Neuron (in vitro differentiated cells): ENCODE measurements at regions not wholly inside any gene's neighbourhood (a gene's known extent, or its start where the extent isn't known, plus 50 kb on each side); places are given as distances from the start of the nearest gene placed in this dataset.

Experiments
- H2AFZ ChIP-seq: one replicate; pipeline ENCODE4 v1.6.1; 2013; ENCODE audit warnings: low read depth, mild to moderate bottlenecking, inconsistent platforms, low read length, moderate library complexity
- H3K27me3 ChIP-seq: one replicate; pipeline ENCODE4 v1.6.1; 2013; ENCODE audit warnings: low read length; ENCODE audit not compliant: insufficient read depth
- H3K36me3 ChIP-seq: one replicate; pipeline ENCODE4 v1.6.1; 2013; ENCODE audit warnings: low read length; ENCODE audit not compliant: insufficient read depth
- H3K4me1 ChIP-seq: one replicate; pipeline ENCODE4 v1.6.1; 2013; ENCODE audit warnings: low read length; ENCODE audit not compliant: insufficient read depth
- H3K4me3 ChIP-seq: 2 replicates; pipeline ENCODE4 v1.5.1; 2013; ENCODE audit warnings: mild to moderate bottlenecking, low read length, moderate library complexity
- H3K9me3 ChIP-seq: one replicate; pipeline ENCODE4 v1.6.1; 2013; ENCODE audit warnings: low read length

DNA sequence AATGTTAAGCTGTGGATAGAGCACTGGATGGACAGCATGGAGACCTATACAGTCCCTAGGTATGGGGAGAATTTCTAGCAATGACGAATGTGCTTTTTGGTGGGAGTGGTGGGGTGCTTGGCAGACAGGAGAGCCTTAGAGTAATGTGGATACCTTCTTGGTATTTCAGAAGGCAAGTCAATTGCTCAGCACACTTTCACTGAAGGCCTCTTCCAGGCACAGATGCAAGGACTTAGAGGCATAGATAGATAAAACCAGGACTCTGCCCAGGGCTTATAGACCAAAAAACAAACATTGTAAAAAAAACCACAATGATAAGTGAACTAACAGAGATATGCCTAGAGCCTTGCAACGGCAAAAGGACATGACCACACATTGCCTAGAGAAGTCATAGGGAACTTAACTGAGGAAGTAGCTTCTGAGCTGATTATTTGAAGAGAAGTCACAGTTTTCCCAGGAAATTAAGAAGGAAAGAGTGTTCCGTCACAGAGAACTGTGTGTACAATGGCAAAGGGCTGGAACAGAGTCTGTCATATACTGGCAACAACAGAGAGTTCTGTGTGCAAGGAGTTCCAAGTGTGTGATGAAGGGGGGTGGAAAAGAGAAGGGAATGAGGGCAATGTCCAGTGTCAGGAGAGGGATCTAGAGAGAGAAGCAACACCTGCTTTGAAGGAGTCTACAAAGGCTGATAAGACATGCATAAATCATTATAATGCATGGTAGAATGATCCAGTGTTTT, 65.9 kb upstream of the PICALM start:
- H3K27me3 ChIP-seq = no peaks in the 10 kb centered on the region
- H2AFZ ChIP-seq = no peak overlapping the region
- no peaks in the 10 kb centered on the region for H3K36me3 ChIP-seq
- H3K4me1 ChIP-seq = no peaks in the 10 kb centered on the region
- H3K9me3 ChIP-seq = no peaks in the 10 kb centered on the region
- H3K4me3 ChIP-seq = no peak overlapping the region

DNA sequence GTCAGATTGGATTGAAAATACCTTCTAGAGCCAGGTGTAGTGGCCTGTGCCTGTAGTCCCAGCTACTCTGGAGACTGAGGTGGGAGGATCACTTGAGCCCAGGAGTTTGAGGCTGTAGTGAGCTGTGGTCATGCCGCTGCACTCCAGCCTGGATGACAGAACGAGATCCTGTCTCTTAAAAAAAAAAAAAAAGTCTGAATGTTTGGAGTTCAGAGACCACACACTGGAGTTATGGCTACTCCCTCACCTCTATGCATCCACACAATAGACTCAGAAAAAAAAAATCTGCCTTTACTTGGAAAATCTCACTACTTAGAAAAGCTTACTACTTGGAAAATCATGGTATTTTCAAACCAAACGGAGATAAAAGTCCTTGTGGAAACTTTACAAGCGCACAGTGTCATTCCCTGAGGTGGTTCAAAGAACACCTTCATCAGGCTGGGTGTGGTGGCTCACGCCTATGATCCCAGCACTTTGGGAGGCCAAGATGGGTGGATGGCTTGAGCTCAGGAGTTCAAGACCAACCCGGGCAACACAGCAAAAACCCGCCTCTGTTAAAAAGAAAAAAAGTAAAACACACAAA, 63.9 kb upstream of the PICALM start:
- no peaks in the 10 kb centered on the region for H3K36me3 ChIP-seq
- no peaks in the 10 kb centered on the region for H3K4me1 ChIP-seq
- H3K27me3 ChIP-seq = no peaks in the 10 kb centered on the region
- H3K4me3 ChIP-seq = no peak overlapping the region
- no peak overlapping the region for H2AFZ ChIP-seq
- no peaks in the 10 kb centered on the region for H3K9me3 ChIP-seq

GRCh38 chr11:86129740-86130540, 61.1 kb upstream of the PICALM start:
- H3K27me3 ChIP-seq = no peaks in the 10 kb centered on the region
- H2AFZ ChIP-seq = no peak overlapping the region
- no peaks in the 10 kb centered on the region for H3K9me3 ChIP-seq
- H3K4me3 ChIP-seq = no peak overlapping the region
- no peaks in the 10 kb centered on the region for H3K4me1 ChIP-seq
- H3K36me3 ChIP-seq = no peaks in the 10 kb centered on the region

DNA sequence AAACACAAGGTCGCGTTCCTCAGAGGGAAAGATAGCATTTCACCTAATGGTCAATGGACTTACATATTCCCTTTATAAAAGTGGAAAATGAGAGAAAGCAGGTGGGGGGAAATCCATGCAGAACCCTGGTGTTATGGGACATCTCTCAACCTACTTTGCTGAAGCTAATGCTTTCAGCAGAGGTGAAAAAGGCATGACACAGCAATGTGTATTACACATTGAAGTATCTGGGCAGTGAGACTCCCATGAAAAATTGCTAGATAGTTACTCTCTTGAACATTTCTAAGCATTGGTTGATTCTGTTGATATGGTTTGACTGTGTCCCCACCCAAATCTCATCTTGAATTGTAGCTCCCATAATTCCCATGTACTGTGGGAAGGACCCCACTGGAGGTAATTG, 60.0 kb upstream of the PICALM start:
- H3K27me3 ChIP-seq = no peaks in the 10 kb centered on the region
- H3K9me3 ChIP-seq = no peaks in the 10 kb centered on the region
- H2AFZ ChIP-seq = no peak overlapping the region
- H3K36me3 ChIP-seq = no peaks in the 10 kb centered on the region
- no peaks in the 10 kb centered on the region for H3K4me1 ChIP-seq
- no peak overlapping the region for H3K4me3 ChIP-seq

DNA sequence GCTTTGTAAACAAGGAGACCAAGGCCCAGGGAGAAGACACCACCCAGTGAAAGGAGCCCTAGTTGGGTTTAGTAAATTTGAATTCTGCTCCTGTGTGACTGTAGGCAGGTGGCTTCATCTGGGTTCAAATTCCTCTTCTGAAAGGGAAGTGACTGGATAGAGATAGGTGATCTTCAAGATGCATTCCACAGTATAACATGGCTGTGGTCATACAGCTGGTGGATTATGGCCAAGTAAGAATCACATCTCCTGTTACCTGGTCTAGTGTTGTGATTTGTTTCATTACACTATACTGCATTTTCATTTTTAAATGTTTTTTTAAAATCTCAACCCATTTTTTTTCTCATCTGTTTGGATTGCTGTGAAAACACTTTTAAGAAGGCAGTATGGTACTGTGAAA, 58.0 kb upstream of the PICALM start:
- Histone ChIP-seq H3K4me1 (no peaks in the 10 kb centered on the region), H3K36me3 (no peaks in the 10 kb centered on the region), H3K9me3 (no peaks in the 10 kb centered on the region), H3K27me3 (no peaks in the 10 kb centered on the region), H3K4me3 (no peak overlapping the region), H2AFZ (no peak overlapping the region)

GRCh38 chr11:86124251-86125233, 55.7 kb upstream of the PICALM start:
- H3K4me1 ChIP-seq = no peaks in the 10 kb centered on the region
- H3K36me3 ChIP-seq = no peaks in the 10 kb centered on the region
- no peaks in the 10 kb centered on the region for H3K9me3 ChIP-seq
- no peak overlapping the region for H2AFZ ChIP-seq
- no peaks in the 10 kb centered on the region for H3K27me3 ChIP-seq
- H3K4me3 ChIP-seq = no peak overlapping the region

- Histone ChIP-seq H3K4me1 (no peaks in the 10 kb centered on the region), H3K9me3 (no peaks in the 10 kb centered on the region), H2AFZ (no peak overlapping the region), H3K36me3 (no peaks in the 10 kb centered on the region), H3K27me3 (no peaks in the 10 kb centered on the region), H3K4me3 (no peak overlapping the region)
Observed at GRCh38 chr11:86122773-86123172, 53.9 kb upstream of the PICALM start.

DNA sequence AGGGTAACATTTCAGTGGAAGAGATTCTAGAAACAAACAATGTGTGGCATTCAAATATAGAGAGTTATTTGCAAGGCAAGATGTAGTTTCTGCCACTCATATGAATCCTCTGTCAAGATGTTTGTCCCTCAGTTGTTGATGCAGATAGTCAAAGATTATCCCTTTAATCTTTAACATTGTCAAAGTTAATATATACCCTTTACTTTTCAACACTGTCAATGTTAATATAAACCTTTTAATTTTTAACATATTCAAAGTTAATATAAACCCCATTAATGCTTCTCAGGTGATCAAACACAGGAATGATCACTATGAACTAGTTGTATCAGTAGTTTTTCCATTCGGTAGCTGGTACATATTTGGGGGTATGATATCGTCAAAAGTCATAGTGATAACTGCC, 51.9 kb upstream of the PICALM start:
- Histone ChIP-seq H3K9me3 (no peaks in the 10 kb centered on the region), H3K27me3 (peaks cover 3% of the 10 kb centered on the region), H3K4me1 (no peaks in the 10 kb centered on the region), H2AFZ (no peak overlapping the region), H3K36me3 (no peaks in the 10 kb centered on the region), H3K4me3 (no peak overlapping the region)

DNA sequence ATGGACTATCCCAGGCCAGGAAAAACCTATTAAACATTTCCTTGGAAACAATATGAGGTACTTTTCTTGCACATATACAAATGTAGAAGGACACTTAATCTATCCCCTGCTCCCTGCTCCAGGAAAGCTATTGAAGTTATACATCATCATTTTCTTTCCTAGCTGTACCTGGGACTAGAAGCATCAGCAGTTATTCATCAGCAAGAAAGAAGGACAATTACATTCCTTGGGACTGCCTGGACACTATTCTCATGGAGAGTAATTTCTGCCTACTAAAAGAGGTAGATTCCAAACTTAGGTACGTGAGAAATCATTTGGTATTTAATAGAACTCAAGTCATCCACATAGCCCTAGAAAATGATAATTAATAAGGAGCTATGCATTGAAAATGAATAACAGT, 51.0 kb upstream of the PICALM start:
- Histone ChIP-seq H2AFZ (no peak overlapping the region), H3K4me1 (no peaks in the 10 kb centered on the region), H3K9me3 (no peaks in the 10 kb centered on the region), H3K27me3 (peaks cover 3% of the 10 kb centered on the region), H3K4me3 (no peak overlapping the region), H3K36me3 (no peaks in the 10 kb centered on the region)

GRCh38 chr11:86119077-86119476, 50.2 kb upstream of the PICALM start:
- Histone ChIP-seq H3K27me3 (peaks cover 3% of the 10 kb centered on the region), H3K9me3 (no peaks in the 10 kb centered on the region), H3K4me1 (no peaks in the 10 kb centered on the region), H3K4me3 (no peak overlapping the region), H2AFZ (no peak overlapping the region), H3K36me3 (no peaks in the 10 kb centered on the region)
